GM06990 (cell line): ENCODE measurements at regions not wholly inside any gene's neighbourhood (a gene's known extent, or its start where the extent isn't known, plus 50 kb on each side); places are given as distances from the start of the nearest gene placed in this dataset.

Source experiments
- DNase-seq: peaks from one replicate; pipeline ENCODE4 v3.0.0-alpha.2; 2011; ENCODE audit not compliant: insufficient read length; ENCODE audit errors: extremely low read depth
- H3K27me3 ChIP-seq: replicated peaks from 2 replicates; pipeline ENCODE4 v1.6.0; 2011; ENCODE audit warnings: low read length; ENCODE audit not compliant: control insufficient read depth, insufficient read depth
- H3K36me3 ChIP-seq: 2 replicates; pipeline ENCODE4 v1.5.1; 2011; ENCODE audit warnings: low read length; ENCODE audit not compliant: control insufficient read depth, insufficient read depth
- H3K4me3 ChIP-seq: replicated peaks from 2 replicates; pipeline ENCODE4 v1.5.1; 2011; ENCODE audit warnings: low read depth, mild to moderate bottlenecking, control low read depth, low read length
- CTCF ChIP-seq: IDR thresholded peaks from 2 replicates; pipeline ENCODE4 v1.5.1; 2011; ENCODE audit warnings: low read length, control low read depth, mild to moderate bottlenecking, inconsistent platforms; ENCODE audit not compliant: insufficient read depth, poor library complexity, severe bottlenecking

GRCh38 chr17:36837939-36838272 lies 99.4 kb upstream of the LHX1 start:
- no peaks in the 10 kb centered on the region; the same call in 1 of the 2 replicates for H3K27me3 ChIP-seq
- DNase-seq, result no peak
- no peak for TF ChIP-seq CTCF

GRCh38 chr17:36839256-36839655 lies 98.0 kb upstream of the LHX1 start:
- Histone ChIP-seq H3K4me3 (no peak overlapping the region), H3K36me3 (no peaks in the 10 kb centered on the region), H3K27me3 (no peaks in the 10 kb centered on the region; the same call in 1 of the 2 replicates)
- no peak for DNase-seq
- no peak for TF ChIP-seq CTCF

More at GRCh38 chr17:36837939-36838272, 99.4 kb upstream of the LHX1 start:
- no peak overlapping the region for H3K4me3 ChIP-seq
- no peaks in the 10 kb centered on the region for H3K36me3 ChIP-seq

- no peak for TF ChIP-seq CTCF
- no peaks in the 10 kb centered on the region; the same call in 1 of the 2 replicates for H3K27me3 ChIP-seq
- H3K4me3 ChIP-seq, result no peak overlapping the region
- DNase-seq, result no peak
- no peaks in the 10 kb centered on the region for H3K36me3 ChIP-seq
Measured at GRCh38 chr17:36840796-36841195, 96.5 kb upstream of the LHX1 start.

GRCh38 chr17:36842231-36842819 lies 95.0 kb upstream of the LHX1 start:
- DNase-seq, result no peak
- H3K4me3 ChIP-seq, result no peak overlapping the region

GRCh38 chr17:36842963-36843558 lies 94.2 kb upstream of the LHX1 start:
- H3K36me3 ChIP-seq, result no peaks in the 10 kb centered on the region
- H3K27me3 ChIP-seq, result no peaks in the 10 kb centered on the region; the same call in 1 of the 2 replicates
- DNase-seq, result no peak
- H3K4me3 ChIP-seq, result no peak overlapping the region
- TF ChIP-seq CTCF, result no peak

More at GRCh38 chr17:36842231-36842819, 95.0 kb upstream of the LHX1 start:
- H3K27me3 ChIP-seq, result no peaks in the 10 kb centered on the region; the same call in 1 of the 2 replicates
- no peak for TF ChIP-seq CTCF
- H3K36me3 ChIP-seq, result no peaks in the 10 kb centered on the region
